Esophagus squamous epithelium (tissue), 5 donors: ENCODE measurements at regions not wholly inside any gene's neighbourhood (a gene's known extent, or its start where the extent isn't known, plus 50 kb on each side); places are given as distances from the start of the nearest gene placed in this dataset.

Experiments
- DNase-seq: peaks from one replicate; lab custom pipeline; 2025; lab: John Stamatoyannopoulos, UW
- H3K27ac ChIP-seq, 4 donors: fragments of 200-600 bp; sonication (generic); one replicate each; pipeline ENCODE4 v1.5.1; 2016 to 2019; ENCODE audit warnings: mild to moderate bottlenecking in 1 of 4
- H3K27me3 ChIP-seq, 4 donors: fragments of 200-600 bp; sonication (generic); 1 replicate in 3 of 4; 2 replicates in 1 of 4; pipeline versions ENCODE4 v1.5.1 to v1.6.0; 2017 to 2021; ENCODE audit warnings: antibody characterized with exemption in 1 of 4
- H3K36me3 ChIP-seq, 3 donors: fragments of 200-600 bp; sonication (generic); one replicate each; pipeline ENCODE4 v1.5.1; 2016 to 2019
- H3K4me1 ChIP-seq, 3 donors: fragments of 200-600 bp; sonication (generic); one replicate each; pipeline ENCODE4 v1.5.1; 2017 to 2019
- H3K4me3 ChIP-seq, 4 donors: fragments of 200-600 bp; sonication (generic); 1 replicate in 3 of 4; 2 replicates in 1 of 4; pipeline ENCODE4 v1.5.1; 2016 to 2019; ENCODE audit warnings: mild to moderate bottlenecking in 2 of 4, moderate library complexity in 1 of 4
- H3K9me3 ChIP-seq, 3 donors: fragments of 200-600 bp; sonication (generic); one replicate each; pipeline ENCODE4 v1.5.1; 2016 to 2019
- CTCF ChIP-seq, 6 experiments: fragments of 450-650 bp in 4 of 6; fragments of 200-600 bp in 2 of 6; sonication (generic) in 2 of 6; IDR thresholded peaks; one replicate each; pipeline ENCODE4 v1.5.1; 2016 to 2019; ENCODE audit warnings: antibody characterized with exemption in 6 of 6, mild to moderate bottlenecking in 4 of 6, moderate library complexity in 4 of 6
- POLR2A ChIP-seq, 4 donors: fragments of 450-650 bp; IDR thresholded peaks; one replicate each; pipeline ENCODE4 v1.6.1; 2017; ENCODE audit warnings: antibody characterized with exemption in 4 of 4, mild to moderate bottlenecking in 4 of 4, moderate library complexity in 3 of 4
- WGBS, 2 donors: methylation state at CpG; one replicate each; pipeline ENCODE4 v1.1.5; 2018; 5-methylcytosine and 5-hydroxymethylcytosine counted together
- intact Hi-C: fragments of 100-400 bp; cut with DNase I; formaldehyde crosslinking; loops from one replicate; pipeline ENCODE4 v1.15.0; 2022
- donor health status: DM: yes; HTN: yes; CAD: no.

DNA sequence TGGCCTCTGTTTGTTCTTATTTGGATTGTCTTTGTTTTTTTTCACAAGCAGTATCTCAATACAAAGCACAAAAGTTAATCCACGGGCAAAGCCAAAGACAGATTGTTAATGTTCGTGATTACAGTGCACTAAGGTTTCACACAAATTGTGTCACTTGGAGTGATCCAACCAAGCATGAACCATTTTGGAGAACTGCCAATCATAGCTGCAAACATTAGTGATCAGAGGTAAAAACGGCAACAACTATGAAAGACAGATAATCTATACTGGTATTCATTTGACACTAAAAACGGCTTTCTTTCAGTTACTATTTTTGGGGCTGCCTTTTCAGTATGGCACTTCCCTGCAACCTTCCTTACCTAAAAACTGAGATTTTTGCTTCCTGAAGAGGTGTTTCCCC, 213.1 kb upstream of the GULP1 start:
- TF ChIP-seq CTCF (IDR thresholded peaks at IDR 0.05) (no peak), POLR2A (IDR thresholded peaks at IDR 0.05) (no peak)
- no peak for DNase-seq

DNA sequence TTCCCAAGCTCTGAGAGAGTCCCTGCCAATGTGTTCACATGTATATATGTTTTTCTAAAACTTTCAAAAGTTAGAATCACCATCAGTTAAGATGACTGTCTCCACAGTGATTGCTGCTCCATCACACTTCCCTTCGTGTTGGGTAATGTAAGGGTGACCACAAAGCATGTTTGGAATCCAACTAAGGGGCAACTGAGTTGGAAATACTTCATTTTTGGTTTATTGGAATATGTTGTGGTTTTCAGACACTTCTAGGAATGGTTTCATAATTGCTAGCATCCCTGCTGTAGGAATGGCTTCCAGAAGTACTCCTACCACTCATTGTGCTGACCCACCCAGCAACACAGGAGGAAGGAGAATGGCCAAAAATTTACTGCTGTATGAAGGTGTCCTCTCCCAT, 212.5 kb upstream of the GULP1 start:
- TF ChIP-seq CTCF (IDR thresholded peaks at IDR 0.05) (no peak), POLR2A (IDR thresholded peaks at IDR 0.05) (no peak)
- no peaks in the 10 kb centered on the region for H3K27me3 ChIP-seq
- no peak overlapping the region for H3K4me3 ChIP-seq
- DNase-seq, result no peak
- no peaks in the 10 kb centered on the region for H3K36me3 ChIP-seq
- no peak overlapping the region for H3K27ac ChIP-seq
- WGBS, 2 donors, result 60 to 75% methylated on average over 1 of the region's 1 CpG
- peaks cover 0 to 5% (median 0%) of the 10 kb centered on the region in 3 donors for H3K9me3 ChIP-seq
- H3K4me1 ChIP-seq, result no peaks in the 10 kb centered on the region
- intact Hi-C loops, result no loop called here

More for the DNA sequence above, 213.1 kb upstream of the GULP1 start:
- H3K36me3 ChIP-seq, result no peaks in the 10 kb centered on the region
- peaks cover 0 to 9% (median 0%) of the 10 kb centered on the region in 3 donors for H3K9me3 ChIP-seq
- H3K27ac ChIP-seq, result no peak overlapping the region
- intact Hi-C loops, result no loop called here
- WGBS, 2 donors, result 25 to 39% methylated on average over 4 of the region's 4 CpGs
- no peaks in the 10 kb centered on the region for H3K4me1 ChIP-seq
- no peaks in the 10 kb centered on the region for H3K27me3 ChIP-seq
- no peak overlapping the region for H3K4me3 ChIP-seq

DNA sequence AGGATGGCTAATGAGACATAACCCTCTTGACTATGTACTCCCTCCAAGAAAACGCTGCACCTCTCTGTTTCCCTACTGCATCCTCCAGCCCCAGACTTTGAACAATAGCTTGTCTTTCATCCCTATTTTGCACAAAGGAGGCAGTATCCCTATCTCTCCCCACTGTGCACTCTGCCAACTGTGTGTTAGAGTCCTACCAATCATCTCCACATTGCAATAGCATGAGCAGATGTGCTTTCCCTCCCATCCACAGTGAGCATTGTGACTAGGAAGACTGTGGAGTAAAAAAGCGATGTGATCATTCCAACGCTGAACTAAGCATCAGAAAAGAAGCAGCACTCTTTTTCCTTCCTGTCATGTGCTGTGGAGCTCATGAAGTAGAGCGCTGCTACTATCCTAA, 206.3 kb upstream of the GULP1 start:
- no peaks in the 10 kb centered on the region for H3K36me3 ChIP-seq
- no peak overlapping the region for H3K27ac ChIP-seq
- no peaks in the 10 kb centered on the region for H3K27me3 ChIP-seq
- no peak for TF ChIP-seq CTCF (IDR thresholded peaks at IDR 0.05)
- no peak for TF ChIP-seq POLR2A (IDR thresholded peaks at IDR 0.05)
- intact Hi-C loops, result no loop called here
- no peaks in the 10 kb centered on the region for H3K4me1 ChIP-seq
- H3K4me3 ChIP-seq, result no peak overlapping the region
- no peaks in the 10 kb centered on the region for H3K9me3 ChIP-seq
- WGBS, 2 donors, result 64 to 68% methylated on average over 4 of the region's 4 CpGs
- no peak for DNase-seq

DNA sequence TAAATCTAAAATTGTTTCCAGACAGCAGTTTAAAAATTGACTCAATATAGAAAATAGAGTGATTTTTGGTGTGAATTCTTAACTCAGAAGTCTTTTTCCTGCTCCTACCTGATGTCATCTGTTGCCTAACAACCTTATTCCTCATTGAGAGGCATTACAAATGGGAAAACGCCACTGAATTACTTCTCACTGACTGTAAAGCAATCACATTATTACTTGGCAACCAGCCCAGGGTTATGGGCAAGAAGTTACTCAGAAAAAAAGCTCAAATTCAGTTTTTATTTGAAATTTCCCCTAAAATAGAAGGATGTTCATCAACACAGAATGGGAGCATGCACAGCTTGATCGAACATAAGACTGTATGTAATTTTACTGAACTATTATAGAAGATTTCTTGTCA, 201.8 kb upstream of the GULP1 start:
- TF ChIP-seq CTCF (IDR thresholded peaks at IDR 0.05), result no peak
- no peak for TF ChIP-seq POLR2A (IDR thresholded peaks at IDR 0.05)
- Histone ChIP-seq H3K27me3 (no peaks in the 10 kb centered on the region), H3K36me3 (no peaks in the 10 kb centered on the region), H3K4me1 (no peaks in the 10 kb centered on the region), H3K27ac (no peak overlapping the region), H3K9me3 (no peaks in the 10 kb centered on the region), H3K4me3 (no peak overlapping the region)
- intact Hi-C loops, result no loop called here
- DNase-seq, result no peak
- WGBS, 2 donors, result 49 to 56% methylated on average over 2 of the region's 2 CpGs

DNA sequence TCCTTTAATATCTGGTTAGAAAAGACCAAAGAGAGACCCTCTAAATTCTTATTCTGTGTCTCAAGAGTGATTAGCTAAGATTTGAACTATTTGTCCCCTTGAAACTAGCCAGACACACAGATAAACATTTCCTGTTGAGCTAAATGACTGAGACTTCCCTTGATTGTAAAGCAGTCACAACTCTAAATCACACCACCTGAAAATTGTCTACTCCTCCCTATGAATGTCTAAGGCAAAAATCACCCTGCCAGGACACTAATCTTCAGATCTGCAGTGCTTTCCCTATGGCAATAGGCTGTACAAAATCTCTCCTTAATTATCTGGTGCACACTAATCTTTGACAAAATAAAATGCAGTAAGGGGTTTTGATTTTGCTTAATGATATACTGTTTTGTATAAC, 200.5 kb upstream of the GULP1 start:
- H3K36me3 ChIP-seq, result no peaks in the 10 kb centered on the region
- intact Hi-C loops, result no loop called here
- DNase-seq, result no peak
- TF ChIP-seq POLR2A (IDR thresholded peaks at IDR 0.05) (no peak), CTCF (IDR thresholded peaks at IDR 0.05) (no peak)
- H3K9me3 ChIP-seq, result no peaks in the 10 kb centered on the region
- H3K27me3 ChIP-seq, result no peaks in the 10 kb centered on the region
- no peak overlapping the region for H3K4me3 ChIP-seq
- no peaks in the 10 kb centered on the region for H3K4me1 ChIP-seq
- no peak overlapping the region for H3K27ac ChIP-seq
